ENCODE measurements at regions not wholly inside any gene's neighbourhood (a gene's known extent, or its start where the extent isn't known, plus 50 kb on each side); places are given as distances from the start of the nearest gene placed in this dataset.

DNA sequence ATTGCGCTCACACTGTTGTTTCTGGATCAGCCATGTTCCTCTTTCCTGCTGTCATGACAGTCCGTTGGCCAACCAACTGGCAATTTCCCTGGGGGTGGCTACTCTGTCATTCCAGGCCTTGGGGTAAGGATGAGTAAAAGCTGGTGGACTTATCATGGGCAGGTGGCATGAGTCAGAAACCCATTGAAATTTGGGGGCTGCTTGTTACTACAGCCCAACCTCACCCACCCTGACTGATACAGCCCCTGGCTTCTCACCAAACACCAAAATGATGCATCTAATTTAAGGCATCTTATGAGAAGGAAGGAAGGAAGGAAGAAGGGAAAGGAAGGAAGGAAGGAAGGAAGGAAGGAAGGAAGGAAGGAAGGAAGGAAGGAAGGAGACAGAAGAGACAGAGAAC, 53.9 kb upstream of the CRHR1 start:
- H3K4me1 ChIP-seq = no peaks in the 10 kb centered on the region
- H3K27ac ChIP-seq = no peak overlapping the region
- TF ChIP-seq, protein P1, sequence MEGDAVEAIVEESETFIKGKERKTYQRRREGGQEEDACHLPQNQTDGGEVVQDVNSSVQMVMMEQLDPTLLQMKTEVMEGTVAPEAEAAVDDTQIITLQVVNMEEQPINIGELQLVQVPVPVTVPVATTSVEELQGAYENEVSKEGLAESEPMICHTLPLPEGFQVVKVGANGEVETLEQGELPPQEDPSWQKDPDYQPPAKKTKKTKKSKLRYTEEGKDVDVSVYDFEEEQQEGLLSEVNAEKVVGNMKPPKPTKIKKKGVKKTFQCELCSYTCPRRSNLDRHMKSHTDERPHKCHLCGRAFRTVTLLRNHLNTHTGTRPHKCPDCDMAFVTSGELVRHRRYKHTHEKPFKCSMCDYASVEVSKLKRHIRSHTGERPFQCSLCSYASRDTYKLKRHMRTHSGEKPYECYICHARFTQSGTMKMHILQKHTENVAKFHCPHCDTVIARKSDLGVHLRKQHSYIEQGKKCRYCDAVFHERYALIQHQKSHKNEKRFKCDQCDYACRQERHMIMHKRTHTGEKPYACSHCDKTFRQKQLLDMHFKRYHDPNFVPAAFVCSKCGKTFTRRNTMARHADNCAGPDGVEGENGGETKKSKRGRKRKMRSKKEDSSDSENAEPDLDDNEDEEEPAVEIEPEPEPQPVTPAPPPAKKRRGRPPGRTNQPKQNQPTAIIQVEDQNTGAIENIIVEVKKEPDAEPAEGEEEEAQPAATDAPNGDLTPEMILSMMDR (IDR thresholded peaks at IDR 0.05) = no peak
- no peak for TF ChIP-seq POLR2A (IDR thresholded peaks at IDR 0.05)
- intact Hi-C loops (cut with DNase I) = no loop called here
- no peaks in the 10 kb centered on the region for H3K36me3 ChIP-seq (replicated peaks in 1 of 2; ENCODE audit: insufficient read depth in 1 of 2, low read depth in 2 of 2)
- ATAC-seq (no peak), DNase-seq (no peak)
- no peaks in the 10 kb centered on the region for H3K27me3 ChIP-seq
- WGBS, 2 donors = 70 to 93% methylated on average over 2 of the region's 2 CpGs
- H3K4me3 ChIP-seq = no peak overlapping the region
- peaks cover 0 to 23% (median 0%) of the 10 kb centered on the region in 3 donors for H3K9me3 ChIP-seq

- H3K4me1 ChIP-seq = no peaks in the 10 kb centered on the region
- no peak overlapping the region for H3K4me3 ChIP-seq
- DNase-seq (no peak), ATAC-seq (no peak)
- no peaks in the 10 kb centered on the region for H3K27me3 ChIP-seq
- H3K9me3 ChIP-seq = peaks cover 0 to 23% (median 0%) of the 10 kb centered on the region in 3 donors
- WGBS, 2 donors = 32 to 94% methylated on average over 1 of the region's 1 CpG
- no peak overlapping the region for H3K27ac ChIP-seq
- TF ChIP-seq, protein P1 (IDR thresholded peaks at IDR 0.05) = no peak
- TF ChIP-seq POLR2A (IDR thresholded peaks at IDR 0.05) = no peak
- H3K36me3 ChIP-seq (replicated peaks in 1 of 2; ENCODE audit: insufficient read depth in 1 of 2, low read depth in 2 of 2) = no peaks in the 10 kb centered on the region
- intact Hi-C loops (cut with DNase I) = no loop called here
These were observed 52.7 kb upstream of the CRHR1 start for GRCh38 chr17:45731459-45731858.

DNA sequence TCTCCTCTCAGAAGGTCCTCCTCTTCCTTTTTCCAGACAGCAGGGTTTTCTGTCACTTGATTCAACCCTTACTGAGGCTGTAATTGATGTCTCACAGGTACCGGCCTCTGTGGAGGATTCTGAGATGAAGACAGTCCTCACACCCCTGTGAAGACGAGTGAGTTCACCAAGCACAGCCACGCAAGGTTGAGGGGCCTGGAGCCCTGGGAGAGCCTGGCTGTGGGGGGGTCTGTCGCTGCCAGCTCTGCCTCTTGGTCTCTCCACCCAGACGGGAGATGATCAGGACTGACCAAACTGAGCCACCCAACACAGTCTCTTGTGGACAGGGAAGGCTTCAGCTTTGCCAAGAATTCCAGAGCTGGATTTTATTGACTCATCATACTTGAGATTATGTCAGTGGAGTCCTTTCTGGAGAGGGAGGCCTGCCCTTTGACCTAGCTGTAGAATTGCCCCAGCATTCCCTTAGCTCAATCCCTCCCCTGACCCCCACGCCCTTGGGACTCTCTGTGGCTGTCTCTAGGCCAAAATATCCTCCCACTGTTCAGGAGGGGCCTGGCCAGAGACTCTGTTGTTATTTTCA, 51.1 kb upstream of the CRHR1 start:
- DNase-seq = no peak
- no peaks in the 10 kb centered on the region for H3K4me1 ChIP-seq
- WGBS, 2 donors = 65 to 71% methylated on average over 6 of the region's 6 CpGs
- H3K4me3 ChIP-seq = no peak overlapping the region
- no peaks in the 10 kb centered on the region for H3K36me3 ChIP-seq (replicated peaks in 1 of 2; ENCODE audit: insufficient read depth in 1 of 2, low read depth in 2 of 2)
- intact Hi-C loops (cut with DNase I) = no loop called here
- H3K27ac ChIP-seq = no peak overlapping the region
- peaks cover 0 to 23% (median 0%) of the 10 kb centered on the region in 3 donors for H3K9me3 ChIP-seq
- H3K27me3 ChIP-seq = no peaks in the 10 kb centered on the region
- no peak for ATAC-seq
- TF ChIP-seq, protein P1 (IDR thresholded peaks at IDR 0.05) = no peak
- no peak for TF ChIP-seq POLR2A (IDR thresholded peaks at IDR 0.05)

DNA sequence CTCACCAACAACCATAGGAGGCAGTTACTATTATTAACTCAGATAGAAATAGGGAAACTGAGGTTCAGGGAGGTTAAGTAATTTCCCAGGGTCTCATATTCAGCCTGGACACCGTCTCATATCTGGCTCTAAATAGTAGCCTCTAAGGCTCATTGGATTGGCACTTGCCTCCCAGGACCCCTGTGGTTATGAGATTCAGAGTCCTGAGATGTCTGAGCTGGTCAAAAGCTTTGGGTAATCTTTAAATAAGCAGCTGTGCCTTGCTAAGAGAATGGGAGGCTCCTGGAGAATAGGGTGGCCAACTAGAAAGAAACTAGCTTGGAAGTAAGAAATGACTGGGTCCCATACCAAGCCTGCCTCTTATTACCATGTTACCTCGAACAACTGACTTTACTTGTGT, 50.3 kb upstream of the CRHR1 start:
- Histone ChIP-seq H3K4me3 (no peak overlapping the region), H3K4me1 (no peaks in the 10 kb centered on the region), H3K27me3 (no peaks in the 10 kb centered on the region), H3K9me3 (peaks cover 0 to 23% (median 0%) of the 10 kb centered on the region in 3 donors), H3K36me3 (replicated peaks in 1 of 2; ENCODE audit: insufficient read depth in 1 of 2, low read depth in 2 of 2) (no peaks in the 10 kb centered on the region), H3K27ac (no peak overlapping the region)
- TF ChIP-seq, protein P1 (IDR thresholded peaks at IDR 0.05) = no peak
- TF ChIP-seq POLR2A (IDR thresholded peaks at IDR 0.05) = no peak
- 29 to 33% methylated on average over 2 of the region's 2 CpGs for WGBS, 2 donors
- DNase-seq (no peak), ATAC-seq (no peak)
- intact Hi-C loops (cut with DNase I) = no loop called here
